NCI-H460 (cell line): ENCODE measurements at regions not wholly inside any gene's neighbourhood (a gene's known extent, or its start where the extent isn't known, plus 50 kb on each side); places are given as distances from the start of the nearest gene placed in this dataset.

Experiments used
- DNase-seq: peaks from one replicate; pipeline ENCODE4 v3.0.0-alpha.2; 2016; ENCODE audit warnings: low read depth; ENCODE audit errors: extremely low read depth

GRCh38 chr1:36722871-36723270 lies 240.2 kb upstream of the CSF3R start:
- no peak for DNase-seq

- no peak for DNase-seq
Observed at GRCh38 chr1:36721261-36721660, 238.5 kb upstream of the CSF3R start.

GRCh38 chr1:36717431-36717830 lies 234.7 kb upstream of the CSF3R start:
- DNase-seq: no peak

GRCh38 chr1:36715797-36716196 lies 233.1 kb upstream of the CSF3R start:
- no peak for DNase-seq

GRCh38 chr1:36714301-36714700 lies 231.6 kb upstream of the CSF3R start:
- no peak for DNase-seq

- DNase-seq: no peak
Observed at GRCh38 chr1:36711480-36711879, 228.8 kb upstream of the CSF3R start.

DNA sequence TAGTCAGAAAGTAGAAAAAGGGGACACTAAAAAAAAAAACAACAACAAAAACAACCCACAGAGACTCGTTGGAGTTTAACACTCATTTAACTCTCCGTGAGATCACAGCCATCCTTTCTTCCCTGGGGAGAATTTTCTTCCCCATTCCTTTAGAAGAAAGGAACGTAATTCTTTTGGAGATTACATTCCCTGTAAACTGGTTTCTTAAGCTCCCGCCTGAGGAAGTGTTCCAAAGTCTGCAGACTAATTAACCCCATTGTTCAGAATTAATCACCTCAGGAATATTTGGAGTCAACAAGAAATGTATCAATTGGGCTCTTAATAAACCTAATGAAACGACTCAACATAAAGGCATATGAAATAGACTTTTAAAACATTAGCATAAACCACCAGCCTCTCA lies 228.2 kb upstream of the CSF3R start:
- no peak for DNase-seq

- DNase-seq: no peak
Observed at GRCh38 chr1:36709869-36710481, 227.3 kb upstream of the CSF3R start.

DNA sequence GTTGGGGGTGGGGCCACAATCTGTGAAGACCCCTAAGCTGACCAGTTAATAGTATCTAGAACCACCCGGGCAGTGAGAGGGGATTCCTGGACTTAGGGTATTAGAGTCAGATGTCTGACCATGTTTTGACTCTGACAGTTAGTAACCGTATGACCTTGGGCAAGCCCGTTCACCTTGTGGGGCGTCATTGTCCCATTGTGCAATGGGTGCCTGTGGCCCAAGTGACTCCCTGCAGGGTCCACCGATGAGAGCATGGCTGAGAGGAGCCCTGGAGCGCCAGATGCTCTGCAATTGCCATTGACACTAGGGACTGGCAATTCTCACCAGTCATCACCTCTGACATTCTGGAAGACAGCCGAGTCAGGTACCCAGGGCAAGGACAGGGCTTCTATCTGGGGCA lies 225.9 kb upstream of the CSF3R start:
- DNase-seq: no peak

DNA sequence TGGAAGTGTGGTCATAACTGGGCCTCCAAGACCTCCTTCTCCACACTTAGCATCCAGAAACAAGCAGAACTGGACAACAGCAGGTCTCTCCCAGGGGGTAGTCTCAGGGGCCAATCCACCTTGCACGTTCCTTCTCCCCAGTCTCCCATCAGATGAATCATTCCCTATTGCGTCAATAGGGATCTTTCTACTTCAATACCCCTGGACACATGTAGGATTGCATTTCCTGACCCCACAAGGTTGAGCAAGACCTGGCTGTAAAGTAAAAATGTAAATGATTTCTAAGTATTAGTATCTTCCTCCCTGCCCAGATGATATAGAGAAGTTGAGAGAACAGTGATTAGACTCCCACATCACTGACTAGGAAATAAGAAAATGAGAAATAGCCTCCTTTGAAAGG lies 224.5 kb upstream of the CSF3R start:
- no peak for DNase-seq

GRCh38 chr1:36706416-36706815 lies 223.7 kb upstream of the CSF3R start:
- no peak for DNase-seq

DNA sequence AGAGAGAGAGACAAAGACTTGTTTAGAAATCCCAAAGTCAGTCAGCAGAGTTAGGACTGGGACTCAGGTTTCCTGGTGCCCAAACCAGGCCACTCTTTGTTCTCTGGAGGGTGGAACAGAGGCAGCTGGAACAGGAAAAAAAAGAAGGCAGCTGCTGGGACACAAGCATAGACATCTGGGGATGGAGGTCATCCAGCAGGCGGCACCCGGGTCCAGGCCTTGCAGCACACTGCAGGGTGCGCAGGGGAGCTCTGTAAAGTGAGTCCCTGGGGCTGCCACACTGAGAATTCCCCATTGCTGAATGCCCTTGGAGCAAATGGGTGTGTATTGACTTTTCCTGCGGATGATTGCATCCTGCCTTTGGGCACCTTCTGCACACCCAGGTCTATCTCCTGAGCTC lies 222.9 kb upstream of the CSF3R start:
- DNase-seq: no peak

GRCh38 chr1:36703526-36704208 lies 221.0 kb upstream of the CSF3R start:
- peak; percentile 60 for DNase-seq

DNA sequence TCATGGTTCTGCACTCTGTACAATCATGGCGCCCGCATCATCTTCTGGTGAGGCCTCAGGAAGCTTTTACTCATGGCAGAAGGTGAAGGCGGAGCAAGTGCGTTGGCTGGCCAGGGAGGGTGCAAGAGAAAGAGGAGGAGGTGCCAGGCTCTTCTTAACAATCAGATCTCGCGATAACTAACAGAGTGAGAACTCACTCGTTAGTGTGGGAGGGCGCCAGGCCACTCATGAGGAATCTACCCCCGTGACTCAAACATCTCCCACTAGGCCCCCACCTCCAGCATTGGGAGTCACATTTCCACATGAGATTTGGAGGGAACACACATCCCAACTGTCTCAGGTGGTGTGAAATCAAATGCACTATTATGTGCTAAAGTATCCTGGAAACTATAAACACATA lies 220.2 kb upstream of the CSF3R start:
- DNase-seq: no peak

GRCh38 chr1:36699113-36699911 lies 216.6 kb upstream of the CSF3R start:
- no peak for DNase-seq

DNA sequence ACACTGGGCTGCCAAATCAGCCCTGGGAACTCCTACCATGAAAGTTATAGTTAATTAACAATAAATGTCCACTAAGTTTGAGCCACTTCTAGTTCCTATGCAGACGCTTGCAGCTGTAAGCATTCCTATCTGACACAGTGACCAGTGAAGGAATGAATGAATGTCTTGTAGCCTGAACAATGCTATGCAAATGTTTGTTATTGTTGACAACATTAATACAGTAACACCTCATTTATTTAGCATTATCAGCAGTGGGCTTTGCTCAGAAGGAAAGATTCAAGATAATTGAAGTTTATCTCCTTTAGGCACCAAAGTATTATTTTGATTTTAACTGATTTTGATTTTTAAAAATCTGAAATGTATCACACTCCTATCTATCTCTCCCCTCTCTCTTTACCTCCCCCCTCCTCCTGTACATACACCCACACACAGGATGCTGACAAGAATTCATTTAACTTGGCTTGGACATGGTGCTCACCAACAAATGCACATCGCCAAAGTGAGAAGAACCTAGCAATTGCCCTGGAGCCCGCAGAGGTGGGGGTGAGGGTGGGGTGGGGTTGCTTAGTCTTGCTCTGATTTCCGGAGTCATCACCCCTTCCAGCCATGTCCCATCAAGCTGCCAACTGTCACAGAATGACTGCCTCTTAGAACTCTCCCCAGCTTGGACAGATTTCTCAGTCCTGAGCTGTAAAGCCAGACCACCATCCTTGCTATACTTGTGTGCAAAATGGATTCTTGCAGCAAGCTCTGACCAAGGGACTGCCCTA lies 215.3 kb upstream of the CSF3R start:
- DNase-seq: no peak

DNA sequence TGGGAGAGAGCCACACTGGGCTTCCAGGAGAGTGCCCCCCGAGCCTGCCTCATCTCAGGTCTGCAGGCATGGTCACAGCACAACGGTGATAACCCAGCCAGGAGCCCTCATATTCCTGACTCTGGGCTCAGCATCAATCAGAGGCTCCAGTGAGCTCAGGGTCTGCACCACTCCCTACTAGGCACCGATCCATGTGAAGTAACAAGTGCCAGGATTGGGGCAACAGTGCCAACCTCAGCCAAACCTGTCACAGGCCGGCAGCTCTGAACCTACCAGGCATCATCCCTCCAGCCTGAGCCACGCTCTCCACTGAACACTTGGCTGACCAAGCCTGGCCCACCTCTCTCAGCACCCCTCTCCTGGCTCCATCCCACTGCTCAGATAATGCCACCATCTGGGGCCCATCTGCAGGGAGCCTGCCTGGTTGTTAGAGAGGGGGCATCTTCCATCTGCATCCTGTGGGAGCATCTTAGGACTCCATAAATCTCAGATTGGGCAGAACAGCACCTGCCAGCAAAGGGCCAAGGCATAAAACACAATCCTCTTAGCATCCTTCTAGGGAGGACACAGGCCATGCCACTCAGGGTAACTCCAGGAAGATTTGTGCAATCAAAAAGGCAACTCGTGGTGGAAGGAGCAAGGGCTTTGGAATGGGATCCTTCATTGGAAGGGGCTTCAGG lies 213.7 kb upstream of the CSF3R start:
- DNase-seq: no peak

DNA sequence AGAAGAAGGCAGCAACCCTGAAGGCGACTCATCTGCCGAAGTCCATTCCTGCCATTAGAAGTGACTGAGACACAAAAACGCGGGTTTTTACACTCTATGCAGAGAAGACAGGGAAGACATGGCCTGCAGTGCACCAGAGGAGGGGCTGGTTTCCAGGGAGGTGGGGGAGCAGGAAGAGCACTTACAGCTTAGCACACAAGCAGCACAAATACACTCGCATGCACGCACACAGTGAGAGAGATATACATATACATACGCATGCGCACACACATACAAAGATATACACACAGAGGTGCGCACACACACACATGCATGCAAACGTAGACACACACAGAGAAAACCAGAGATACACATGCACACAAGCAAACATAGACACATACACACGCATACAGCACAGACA lies 210.9 kb upstream of the CSF3R start:
- no peak for DNase-seq

DNA sequence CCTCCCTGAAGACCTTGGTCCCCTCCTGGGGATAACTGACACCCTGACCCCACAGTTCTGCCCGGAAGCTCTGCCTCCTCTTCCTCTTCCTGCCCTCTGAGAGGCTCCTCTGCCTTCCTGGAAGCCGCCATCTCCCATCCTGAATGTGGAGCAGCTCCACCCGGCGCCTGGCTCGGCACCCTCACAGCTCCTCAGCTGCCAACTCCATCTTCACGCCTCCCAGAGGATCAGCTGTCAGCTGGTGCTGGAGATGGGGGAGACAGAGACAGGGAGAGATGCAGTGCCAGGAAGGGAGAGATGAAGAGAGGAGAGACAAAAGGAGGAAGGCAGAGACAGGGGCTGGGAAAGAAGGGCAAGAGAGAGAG lies 210.4 kb upstream of the CSF3R start:
- no peak for DNase-seq

DNA sequence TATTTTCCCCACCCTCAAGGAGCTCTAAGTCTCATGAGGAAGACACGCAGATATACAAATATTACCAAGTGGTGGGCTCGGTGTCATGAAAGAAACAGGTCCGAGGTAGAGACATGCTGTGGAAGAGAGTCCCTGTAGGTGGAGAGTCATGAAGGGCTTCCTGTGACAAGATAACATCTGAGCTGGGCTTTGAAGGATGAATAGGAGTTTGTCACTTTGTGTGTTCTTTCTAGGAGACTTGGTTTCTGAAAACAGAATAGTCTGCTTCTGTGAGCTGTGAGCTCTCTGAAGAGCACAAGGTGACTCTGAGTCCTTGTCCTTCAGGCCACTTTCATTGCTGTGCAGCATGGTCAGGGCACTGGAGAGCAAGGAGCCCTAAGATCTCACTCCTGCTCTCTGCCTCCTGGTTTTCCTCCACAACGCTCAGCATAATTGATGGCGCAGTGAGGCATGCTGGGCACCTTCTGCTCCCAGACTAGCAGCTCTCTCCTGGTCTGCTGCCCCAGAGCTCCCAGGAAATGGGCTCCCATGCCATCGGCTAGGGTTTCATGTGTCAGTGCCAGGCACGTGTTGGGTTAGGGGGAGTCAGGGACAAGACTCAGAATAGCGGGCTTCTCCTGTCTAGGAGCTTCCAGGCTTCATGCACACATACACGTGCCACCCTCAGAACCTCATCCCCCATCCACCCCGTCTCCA lies 209.9 kb upstream of the CSF3R start:
- no peak for DNase-seq
